Astrocyte (in vitro differentiated cells and primary cell): ENCODE measurements at regions not wholly inside any gene's neighbourhood (a gene's known extent, or its start where the extent isn't known, plus 50 kb on each side); places are given as distances from the start of the nearest gene placed in this dataset.
"Not testable (repeated sequence)": the region's sequence is repeated elsewhere in the genome, so short reads cannot be mapped to it uniquely, and the experiment has no call there.

Experiments
- DNase-seq: peaks from one replicate; pipeline ENCODE4 v3.0.0-alpha.2; 2010; ENCODE audit warnings: low read depth
- FAIRE-seq: peaks from 2 replicates; lab custom pipeline; 2011; peaks lifted over from hg19 to GRCh38; lab: Jason Lieb, UNC
- H2AFZ ChIP-seq: 2 replicates; pipeline ENCODE4 v1.6.0; 2012; ENCODE audit warnings: low read depth, low read length, inconsistent platforms
- H3K27ac ChIP-seq: 2 replicates; pipeline ENCODE4 v1.5.1; 2011; ENCODE audit warnings: low read depth, low read length, inconsistent platforms
- H3K27me3 ChIP-seq: 2 replicates; pipeline ENCODE4 v1.6.0; 2011; ENCODE audit warnings: low read length, inconsistent platforms; ENCODE audit not compliant: insufficient read depth
- H3K36me3 ChIP-seq: 2 replicates; pipeline ENCODE4 v1.5.1; 2011; ENCODE audit warnings: low read length, inconsistent platforms; ENCODE audit not compliant: insufficient read depth
- H3K4me1 ChIP-seq: 2 replicates; pipeline ENCODE4 v1.5.1; 2011; ENCODE audit warnings: low read length, inconsistent platforms; ENCODE audit not compliant: insufficient read depth
- H3K4me2 ChIP-seq: 2 replicates; pipeline ENCODE4 v1.6.0; 2012; ENCODE audit warnings: low read length, inconsistent platforms
- H3K4me3 ChIP-seq: 2 replicates; pipeline ENCODE4 v1.5.1; 2011; ENCODE audit warnings: low read depth, mild to moderate bottlenecking, low read length, inconsistent platforms; ENCODE audit not compliant: insufficient read depth
- H3K79me2 ChIP-seq: 2 replicates; pipeline ENCODE4 v1.6.0; 2012; ENCODE audit warnings: mild to moderate bottlenecking, low read length, inconsistent platforms; ENCODE audit not compliant: insufficient read depth
- H3K9ac ChIP-seq: 2 replicates; pipeline ENCODE4 v1.6.0; 2012; ENCODE audit warnings: mild to moderate bottlenecking, low read length, inconsistent platforms
- H3K9me3 ChIP-seq: 2 replicates; pipeline ENCODE4 v1.5.1; 2012; ENCODE audit warnings: low read depth, mild to moderate bottlenecking, low read length, inconsistent platforms; ENCODE audit not compliant: insufficient read depth
- H4K20me1 ChIP-seq: 2 replicates; pipeline ENCODE4 v1.6.0; 2012; ENCODE audit warnings: low read length, inconsistent platforms; ENCODE audit not compliant: insufficient read depth
- H3K27ac Mint-ChIP-seq: one replicate; pipeline ENCODE4 v1.8.0; 2021; ENCODE audit warnings: mild to moderate bottlenecking, mixed read lengths; ENCODE audit not compliant: unreplicated experiment
- H3K27me3 Mint-ChIP-seq: one replicate; pipeline ENCODE4 v1.8.0; 2021; ENCODE audit warnings: low read depth, mixed read lengths; ENCODE audit not compliant: unreplicated experiment
- H3K36me3 Mint-ChIP-seq: one replicate; pipeline ENCODE4 v1.8.0; 2021; ENCODE audit warnings: low read depth, mixed read lengths; ENCODE audit not compliant: unreplicated experiment
- H3K4me1 Mint-ChIP-seq: one replicate; pipeline ENCODE4 v1.8.0; 2021; ENCODE audit warnings: low read depth, mixed read lengths; ENCODE audit not compliant: unreplicated experiment
- H3K4me3 Mint-ChIP-seq: one replicate; pipeline ENCODE4 v1.8.0; 2021; ENCODE audit warnings: mild to moderate bottlenecking, moderate library complexity, mixed read lengths; ENCODE audit not compliant: unreplicated experiment
- H3K9me3 Mint-ChIP-seq: one replicate; pipeline ENCODE4 v1.8.0; 2021; ENCODE audit warnings: mild to moderate bottlenecking, mixed read lengths; ENCODE audit not compliant: unreplicated experiment
- CTCF ChIP-seq: IDR thresholded peaks from 2 replicates; pipeline ENCODE4 v1.5.1; 2011; ENCODE audit warnings: low read depth, mild to moderate bottlenecking, inconsistent platforms, low read length, moderate library complexity; ENCODE audit not compliant: insufficient read depth
- EZH2 ChIP-seq: IDR thresholded peaks from 2 replicates; pipeline ENCODE4 v1.6.1; 2012; ENCODE audit warnings: mild to moderate bottlenecking, low read length, inconsistent platforms; ENCODE audit not compliant: insufficient read depth

- H3K27ac Mint-ChIP-seq, H4K20me1 ChIP-seq, H2AFZ ChIP-seq, H3K9me3 Mint-ChIP-seq, H3K9me3 ChIP-seq, FAIRE-seq, H3K27ac ChIP-seq, H3K36me3 ChIP-seq, H3K36me3 Mint-ChIP-seq, H3K27me3 Mint-ChIP-seq, H3K4me1 ChIP-seq, H3K79me2 ChIP-seq, H3K4me1 Mint-ChIP-seq, H3K27me3 ChIP-seq, DNase-seq, H3K4me3 Mint-ChIP-seq, H3K4me2 ChIP-seq, H3K4me3 ChIP-seq, H3K9ac ChIP-seq: not testable (repeated sequence)
Observed at GRCh38 chr7:32816409-32816948, 75.1 kb downstream of the KBTBD2 start.

GRCh38 chr7:32814779-32815178, 76.8 kb downstream of the KBTBD2 start:
- not testable (repeated sequence) for H3K9me3 ChIP-seq, H3K4me3 ChIP-seq, H3K27me3 Mint-ChIP-seq, H3K9ac ChIP-seq, H3K4me2 ChIP-seq, H3K36me3 ChIP-seq, H3K79me2 ChIP-seq, H2AFZ ChIP-seq, H3K27ac Mint-ChIP-seq, H3K27ac ChIP-seq, H3K4me1 ChIP-seq, H3K4me1 Mint-ChIP-seq, H3K27me3 ChIP-seq, H4K20me1 ChIP-seq, H3K4me3 Mint-ChIP-seq, DNase-seq, FAIRE-seq, H3K9me3 Mint-ChIP-seq, H3K36me3 Mint-ChIP-seq

- FAIRE-seq (no peak), DNase-seq (no peak)
- Histone ChIP-seq H3K36me3 (no peaks in the 10 kb centered on the region), H3K4me1 (no peaks in the 10 kb centered on the region), H3K4me3 (no peak overlapping the region), H2AFZ (no peak overlapping the region), H4K20me1 (no peaks in the 10 kb centered on the region), H3K27ac (no peak overlapping the region), H3K9ac (no peak overlapping the region), H3K79me2 (no peaks in the 10 kb centered on the region), H3K4me2 (no peak overlapping the region), H3K27me3 (no peaks in the 10 kb centered on the region), H3K9me3 (no peaks in the 10 kb centered on the region)
- TF ChIP-seq EZH2 (no peak), CTCF (no peak)
- Mint-ChIP-seq H3K4me3 (no peak overlapping the region), H3K4me1 (no peaks in the 10 kb centered on the region), H3K27ac (no peak overlapping the region), H3K36me3 (no peaks in the 10 kb centered on the region), H3K9me3 (peaks cover 2% of the 10 kb centered on the region), H3K27me3 (no peaks in the 10 kb centered on the region)
Observed at GRCh38 chr7:32809871-32810270, 81.7 kb downstream of the KBTBD2 start.
